ENCODE measurements at regions not wholly inside any gene's neighbourhood (a gene's known extent, or its start where the extent isn't known, plus 50 kb on each side); places are given as distances from the start of the nearest gene placed in this dataset.

DNA sequence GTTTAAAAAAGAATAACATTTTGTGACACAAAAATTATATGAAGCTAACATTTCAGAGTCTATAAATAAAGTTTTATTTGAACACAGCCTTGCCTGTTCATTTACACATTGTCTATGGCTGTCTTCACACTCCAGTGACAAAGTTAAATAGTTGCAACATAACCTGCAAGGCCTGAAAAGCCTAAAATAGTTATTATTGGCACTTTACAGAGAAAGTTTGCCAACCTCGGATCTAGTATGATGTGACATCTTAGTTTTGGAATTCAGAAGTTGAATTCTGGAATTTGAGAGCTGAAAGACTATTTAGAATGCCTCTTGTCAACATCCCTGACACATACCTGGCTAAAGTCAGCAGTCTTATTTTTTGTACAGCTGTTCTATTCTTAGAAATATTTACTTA lies 68.3 kb downstream of the DYRK2 start:
- no peak for TF ChIP-seq CTCF (conservative IDR thresholded peaks at IDR 0.05; ENCODE audit: low read length)
- no peak for TF ChIP-seq EZH2phosphoT487 (IDR thresholded peaks at IDR 0.05; ENCODE audit: borderline replicate concordance, low read depth, low read length)
